Sigmoid colon (tissue), 3 donors: ENCODE measurements at regions not wholly inside any gene's neighbourhood (a gene's known extent, or its start where the extent isn't known, plus 50 kb on each side); places are given as distances from the start of the nearest gene placed in this dataset.

Source experiments
- CTCF ChIP-seq, 4 experiments: fragments of 450-650 bp in 3 of 4; fragments of 200-600 bp in 1 of 4; IDR thresholded peaks; one replicate each; pipeline ENCODE4 v1.5.1; 2016 to 2019; ENCODE audit warnings: antibody characterized with exemption in 4 of 4, mild to moderate bottlenecking in 3 of 4, moderate library complexity in 2 of 4
- POLR2A ChIP-seq, 2 donors: fragments of 450-650 bp; IDR thresholded peaks; one replicate each; pipeline ENCODE4 v1.6.1; 2016; ENCODE audit warnings: antibody characterized with exemption in 2 of 2, mild to moderate bottlenecking in 2 of 2, moderate library complexity in 2 of 2

- TF ChIP-seq CTCF (IDR thresholded peaks at IDR 0.05) (no peak), POLR2A (IDR thresholded peaks at IDR 0.05) (no peak)
Measured at GRCh38 chr20:63070301-63070625, 63.5 kb upstream of the BHLHE23 start.
